ENCODE measurements at regions not wholly inside any gene's neighbourhood (a gene's known extent, or its start where the extent isn't known, plus 50 kb on each side); places are given as distances from the start of the nearest gene placed in this dataset.

GRCh38 chr11:70839851-70840250, 412.5 kb downstream of the SHANK2 start:
- TF ChIP-seq TSC22D4 (tag; IDR thresholded peaks at IDR 0.05), result no peak
- no peak for TF ChIP-seq UBTF (IDR thresholded peaks at IDR 0.05; ENCODE audit: borderline replicate concordance in 1 of 2, low read depth in 2 of 2, low read length in 2 of 2)
- no peak for TF ChIP-seq ZBTB7A (IDR thresholded peaks at IDR 0.05; ENCODE audit: borderline replicate concordance, control insufficient read depth, low read depth, low read length)
- TF ChIP-seq RFX5 (IDR thresholded peaks at IDR 0.05; ENCODE audit: low read depth, low read length), result no peak
- no peak for TF ChIP-seq NRF1 (conservative IDR thresholded peaks at IDR 0.05 in 1 of 2, IDR thresholded peaks at IDR 0.05 in 1 of 2)
- no peak for TF ChIP-seq FIP1L1 (IDR thresholded peaks at IDR 0.05; ENCODE audit: low read depth, low read length, poor library complexity, severe bottlenecking)
- TF ChIP-seq MEF2A (IDR thresholded peaks at IDR 0.05; ENCODE audit: control insufficient read depth, low read depth, low read length), result no peak
- TF ChIP-seq, protein P1, sequence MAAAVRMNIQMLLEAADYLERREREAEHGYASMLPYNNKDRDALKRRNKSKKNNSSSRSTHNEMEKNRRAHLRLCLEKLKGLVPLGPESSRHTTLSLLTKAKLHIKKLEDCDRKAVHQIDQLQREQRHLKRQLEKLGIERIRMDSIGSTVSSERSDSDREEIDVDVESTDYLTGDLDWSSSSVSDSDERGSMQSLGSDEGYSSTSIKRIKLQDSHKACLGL (CRISPR knock-in tag; IDR thresholded peaks at IDR 0.05; ENCODE audit: borderline replicate concordance, poor library complexity, severe bottlenecking), result no peak
- TF ChIP-seq RNF2 (IDR thresholded peaks at IDR 0.05), result no peak
- TF ChIP-seq TAF15 (IDR thresholded peaks at IDR 0.05; ENCODE audit: low read depth, low read length), result no peak
- no peak for TF ChIP-seq ZBTB49 (CRISPR knock-in tag; IDR thresholded peaks at IDR 0.05; ENCODE audit: borderline replicate concordance)
- no peak for TF ChIP-seq HMG20A (CRISPR knock-in tag; conservative IDR thresholded peaks at IDR 0.05)

Measured in K562 (cell line).